ENCODE measurements at regions not wholly inside any gene's neighbourhood (a gene's known extent, or its start where the extent isn't known, plus 50 kb on each side); places are given as distances from the start of the nearest gene placed in this dataset.

- Histone ChIP-seq H3K27me3 (ENCODE audit: control insufficient read depth, insufficient read depth, low read length) (no peaks in the 10 kb centered on the region), H3K36me3 (ENCODE audit: insufficient read depth, low read length) (no peaks in the 10 kb centered on the region), H3K9ac (ENCODE audit: low read depth, low read length) (no peak overlapping the region), H3K4me3 (ENCODE audit: low read length) (no peak overlapping the region), H3K4me1 (ENCODE audit: control insufficient read depth, insufficient read depth, low read length) (no peaks in the 10 kb centered on the region), H3K9me3 (replicated peaks; ENCODE audit: low read length) (no peaks in the 10 kb centered on the region), H3K4me2 (ENCODE audit: low read length) (no peak overlapping the region)
These were observed 212.2 kb upstream of the ATP2B1 start for GRCh38 chr12:89920866-89921265.

- Histone ChIP-seq H3K9ac (ENCODE audit: low read depth, low read length) (no peak overlapping the region), H3K9me3 (replicated peaks; ENCODE audit: low read length) (no peaks in the 10 kb centered on the region), H3K4me1 (ENCODE audit: control insufficient read depth, insufficient read depth, low read length) (no peaks in the 10 kb centered on the region), H3K4me3 (ENCODE audit: low read length) (no peak overlapping the region), H3K27me3 (ENCODE audit: control insufficient read depth, insufficient read depth, low read length) (no peaks in the 10 kb centered on the region), H3K36me3 (ENCODE audit: insufficient read depth, low read length) (no peaks in the 10 kb centered on the region), H3K4me2 (ENCODE audit: low read length) (no peak overlapping the region)
These were observed 210.7 kb upstream of the ATP2B1 start for GRCh38 chr12:89919241-89919906.

GRCh38 chr12:89918172-89918846 lies 209.7 kb upstream of the ATP2B1 start:
- Histone ChIP-seq H3K36me3 (ENCODE audit: insufficient read depth, low read length) (no peaks in the 10 kb centered on the region), H3K27me3 (ENCODE audit: control insufficient read depth, insufficient read depth, low read length) (no peaks in the 10 kb centered on the region), H3K9me3 (replicated peaks; ENCODE audit: low read length) (no peaks in the 10 kb centered on the region), H3K9ac (ENCODE audit: low read depth, low read length) (no peak overlapping the region), H3K4me3 (ENCODE audit: low read length) (no peak overlapping the region), H3K4me2 (ENCODE audit: low read length) (no peak overlapping the region), H3K4me1 (ENCODE audit: control insufficient read depth, insufficient read depth, low read length) (no peaks in the 10 kb centered on the region)

GRCh38 chr12:89909753-89910152 lies 201.1 kb upstream of the ATP2B1 start:
- Histone ChIP-seq H3K9ac (ENCODE audit: low read depth, low read length) (no peak overlapping the region), H3K9me3 (replicated peaks; ENCODE audit: low read length) (no peaks in the 10 kb centered on the region), H3K4me2 (ENCODE audit: low read length) (no peak overlapping the region), H3K4me3 (ENCODE audit: low read length) (no peak overlapping the region), H3K36me3 (ENCODE audit: insufficient read depth, low read length) (no peaks in the 10 kb centered on the region), H3K27me3 (ENCODE audit: control insufficient read depth, insufficient read depth, low read length) (no peaks in the 10 kb centered on the region), H3K4me1 (ENCODE audit: control insufficient read depth, insufficient read depth, low read length) (no peaks in the 10 kb centered on the region)

GRCh38 chr12:89907659-89908058 lies 199.0 kb upstream of the ATP2B1 start:
- Histone ChIP-seq H3K4me2 (ENCODE audit: low read length) (no peak overlapping the region), H3K9me3 (replicated peaks; ENCODE audit: low read length) (no peaks in the 10 kb centered on the region), H3K36me3 (ENCODE audit: insufficient read depth, low read length) (no peaks in the 10 kb centered on the region), H3K4me3 (ENCODE audit: low read length) (no peak overlapping the region), H3K9ac (ENCODE audit: low read depth, low read length) (no peak overlapping the region), H3K27me3 (ENCODE audit: control insufficient read depth, insufficient read depth, low read length) (no peaks in the 10 kb centered on the region), H3K4me1 (ENCODE audit: control insufficient read depth, insufficient read depth, low read length) (no peaks in the 10 kb centered on the region)

- no peak overlapping the region for H3K9ac ChIP-seq (ENCODE audit: low read depth, low read length)
- no peak overlapping the region for H3K4me2 ChIP-seq (ENCODE audit: low read length)
- no peaks in the 10 kb centered on the region for H3K36me3 ChIP-seq (ENCODE audit: insufficient read depth, low read length)
- no peaks in the 10 kb centered on the region for H3K4me1 ChIP-seq (ENCODE audit: control insufficient read depth, insufficient read depth, low read length)
- no peaks in the 10 kb centered on the region for H3K27me3 ChIP-seq (ENCODE audit: control insufficient read depth, insufficient read depth, low read length)
- H3K9me3 ChIP-seq (replicated peaks; ENCODE audit: low read length), result no peaks in the 10 kb centered on the region
- H3K4me3 ChIP-seq (ENCODE audit: low read length), result no peak overlapping the region
These were observed 198.2 kb upstream of the ATP2B1 start for GRCh38 chr12:89906824-89907223.

GRCh38 chr12:89906178-89906577 lies 197.5 kb upstream of the ATP2B1 start:
- H3K4me2 ChIP-seq (ENCODE audit: low read length), result no peak overlapping the region
- no peaks in the 10 kb centered on the region for H3K4me1 ChIP-seq (ENCODE audit: control insufficient read depth, insufficient read depth, low read length)
- H3K4me3 ChIP-seq (ENCODE audit: low read length), result no peak overlapping the region
- no peaks in the 10 kb centered on the region for H3K9me3 ChIP-seq (replicated peaks; ENCODE audit: low read length)
- H3K27me3 ChIP-seq (ENCODE audit: control insufficient read depth, insufficient read depth, low read length), result no peaks in the 10 kb centered on the region
- H3K36me3 ChIP-seq (ENCODE audit: insufficient read depth, low read length), result no peaks in the 10 kb centered on the region
- H3K9ac ChIP-seq (ENCODE audit: low read depth, low read length), result no peak overlapping the region

GRCh38 chr12:89901906-89902642 lies 193.4 kb upstream of the ATP2B1 start:
- no peak overlapping the region for H3K9ac ChIP-seq (ENCODE audit: low read depth, low read length)
- H3K27me3 ChIP-seq (ENCODE audit: control insufficient read depth, insufficient read depth, low read length), result no peaks in the 10 kb centered on the region
- H3K36me3 ChIP-seq (ENCODE audit: insufficient read depth, low read length), result no peaks in the 10 kb centered on the region
- H3K4me1 ChIP-seq (ENCODE audit: control insufficient read depth, insufficient read depth, low read length), result no peaks in the 10 kb centered on the region
- no peak overlapping the region for H3K4me3 ChIP-seq (ENCODE audit: low read length)
- H3K9me3 ChIP-seq (replicated peaks; ENCODE audit: low read length), result no peaks in the 10 kb centered on the region
- H3K4me2 ChIP-seq (ENCODE audit: low read length), result no peak overlapping the region

- no peaks in the 10 kb centered on the region for H3K27me3 ChIP-seq (ENCODE audit: control insufficient read depth, insufficient read depth, low read length)
- no peak overlapping the region for H3K4me2 ChIP-seq (ENCODE audit: low read length)
- H3K36me3 ChIP-seq (ENCODE audit: insufficient read depth, low read length), result no peaks in the 10 kb centered on the region
- H3K9ac ChIP-seq (ENCODE audit: low read depth, low read length), result no peak overlapping the region
- no peak overlapping the region for H3K4me3 ChIP-seq (ENCODE audit: low read length)
- H3K9me3 ChIP-seq (replicated peaks; ENCODE audit: low read length), result no peaks in the 10 kb centered on the region
- no peaks in the 10 kb centered on the region for H3K4me1 ChIP-seq (ENCODE audit: control insufficient read depth, insufficient read depth, low read length)
These were observed 192.7 kb upstream of the ATP2B1 start for GRCh38 chr12:89901319-89901718.

GRCh38 chr12:89899651-89900050 lies 191.0 kb upstream of the ATP2B1 start:
- H3K9ac ChIP-seq (ENCODE audit: low read depth, low read length), result no peak overlapping the region
- no peaks in the 10 kb centered on the region for H3K27me3 ChIP-seq (ENCODE audit: control insufficient read depth, insufficient read depth, low read length)
- H3K9me3 ChIP-seq (replicated peaks; ENCODE audit: low read length), result no peaks in the 10 kb centered on the region
- no peak overlapping the region for H3K4me2 ChIP-seq (ENCODE audit: low read length)
- peaks cover 6% of the 10 kb centered on the region for H3K4me1 ChIP-seq (ENCODE audit: control insufficient read depth, insufficient read depth, low read length)
- H3K36me3 ChIP-seq (ENCODE audit: insufficient read depth, low read length), result no peaks in the 10 kb centered on the region
- H3K4me3 ChIP-seq (ENCODE audit: low read length), result no peak overlapping the region

GRCh38 chr12:89895591-89895990 lies 187.0 kb upstream of the ATP2B1 start:
- Histone ChIP-seq H3K9ac (ENCODE audit: low read depth, low read length) (no peak overlapping the region), H3K27me3 (ENCODE audit: control insufficient read depth, insufficient read depth, low read length) (no peaks in the 10 kb centered on the region), H3K9me3 (replicated peaks; ENCODE audit: low read length) (no peaks in the 10 kb centered on the region), H3K4me1 (ENCODE audit: control insufficient read depth, insufficient read depth, low read length) (peaks cover 20% of the 10 kb centered on the region), H3K4me3 (ENCODE audit: low read length) (no peak overlapping the region), H3K4me2 (ENCODE audit: low read length) (no peak overlapping the region), H3K36me3 (ENCODE audit: insufficient read depth, low read length) (no peaks in the 10 kb centered on the region)
